Astrocyte of the hippocampus (primary cell): ENCODE measurements at regions not wholly inside any gene's neighbourhood (a gene's known extent, or its start where the extent isn't known, plus 50 kb on each side); places are given as distances from the start of the nearest gene placed in this dataset.
"Not testable (repeated sequence)": the region's sequence is repeated elsewhere in the genome, so short reads cannot be mapped to it uniquely, and the experiment has no call there.

ENCODE experiments used
- DNase-seq: peaks from one replicate; pipeline ENCODE4 v3.0.0; 2011; ENCODE audit warnings: low read depth, low spot score

DNA sequence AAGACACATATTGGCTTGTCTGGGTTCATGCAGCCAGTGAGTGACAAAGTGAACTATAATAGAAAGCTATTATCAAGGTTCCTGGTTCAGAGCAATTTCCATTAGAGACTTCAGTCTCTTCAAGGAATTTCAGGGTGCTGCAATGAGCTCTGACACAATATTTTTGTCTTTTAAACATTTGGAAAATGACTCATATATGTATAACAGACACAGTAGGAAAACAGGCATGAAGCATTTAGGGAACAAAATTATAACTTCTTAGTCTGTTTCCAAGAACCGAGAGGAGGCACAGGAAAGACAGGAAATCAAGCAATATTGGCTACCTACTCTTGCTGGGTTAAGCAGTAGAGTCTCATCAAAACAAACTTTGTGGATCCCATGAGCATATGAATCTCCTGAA is 170.4 kb downstream of the PTPRC start:
- DNase-seq = no peak

DNA sequence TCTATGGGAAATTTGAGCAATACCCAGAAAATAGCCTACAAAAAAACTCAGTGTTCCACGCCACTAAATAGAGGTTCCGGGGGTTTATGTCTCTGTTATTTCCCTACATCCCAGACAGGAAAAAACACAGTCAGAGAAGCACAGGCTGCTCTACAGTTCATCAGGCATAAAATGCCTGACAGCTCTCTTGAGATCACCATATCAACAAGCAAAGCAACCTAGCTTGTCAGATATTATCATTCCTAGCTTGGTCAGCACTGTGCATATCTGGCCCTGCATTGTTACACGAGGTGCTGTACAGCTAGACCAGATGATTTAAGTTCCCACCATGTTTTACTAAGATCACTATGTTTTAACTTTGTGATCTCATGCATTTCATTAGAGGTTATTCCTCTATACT is 172.6 kb downstream of the PTPRC start:
- no peak for DNase-seq

DNA sequence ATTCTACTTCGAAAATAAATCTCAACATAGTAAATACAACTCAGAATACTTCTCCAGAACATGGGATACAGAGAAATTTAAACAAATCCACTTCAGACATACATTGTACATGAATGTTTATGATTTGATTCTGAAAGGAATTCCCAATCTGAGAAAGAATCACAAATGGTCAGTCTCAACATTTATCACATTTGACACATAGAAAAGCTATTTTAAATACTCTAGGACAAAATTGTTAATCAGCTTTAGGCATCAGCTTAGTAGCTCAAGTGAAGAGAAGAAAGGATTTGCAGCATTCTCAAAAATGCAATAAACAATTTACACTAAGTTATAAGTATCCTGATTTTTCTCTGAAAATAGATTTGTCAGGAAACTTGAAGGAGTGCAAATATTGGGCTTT is 184.8 kb downstream of the PTPRC start:
- no peak for DNase-seq

DNA sequence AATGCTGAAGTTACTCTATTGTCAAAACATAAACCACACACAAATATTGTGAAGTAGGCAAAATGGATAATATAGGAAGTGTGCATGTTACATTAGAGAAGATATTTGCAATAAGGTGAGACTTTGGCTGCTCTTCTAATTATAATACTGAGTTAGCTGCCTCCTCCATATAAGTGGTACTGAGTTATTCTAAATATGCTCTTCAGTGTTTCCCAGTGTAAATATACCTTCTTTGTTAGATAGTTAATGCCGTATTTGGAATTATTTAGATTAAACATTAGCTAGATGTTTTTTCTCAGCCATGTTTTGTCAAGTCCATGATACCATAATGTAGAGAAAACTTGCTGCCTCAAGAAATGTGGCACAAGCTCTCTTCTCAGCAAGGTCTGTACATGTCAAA is 186.4 kb downstream of the PTPRC start:
- no peak for DNase-seq

DNA sequence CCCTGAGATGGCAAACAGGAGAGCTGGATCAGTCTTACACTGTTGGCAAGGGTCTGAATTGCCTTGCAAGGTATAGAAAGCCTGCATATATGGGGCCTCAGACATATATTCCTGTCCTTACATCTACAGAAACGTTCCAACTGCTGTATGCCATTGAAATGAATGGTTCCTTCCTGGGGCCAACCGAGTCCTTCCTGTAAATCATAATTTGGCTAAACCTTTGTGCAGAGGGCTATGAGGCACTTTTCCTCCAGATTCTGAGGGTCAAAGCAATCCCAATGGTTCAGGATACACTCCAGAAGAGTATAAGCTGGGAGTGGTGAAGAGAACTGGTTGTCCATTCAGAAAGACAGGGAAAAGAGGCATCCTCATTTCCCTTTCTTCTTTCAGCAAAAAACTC is 190.5 kb downstream of the PTPRC start:
- DNase-seq = no peak

DNA sequence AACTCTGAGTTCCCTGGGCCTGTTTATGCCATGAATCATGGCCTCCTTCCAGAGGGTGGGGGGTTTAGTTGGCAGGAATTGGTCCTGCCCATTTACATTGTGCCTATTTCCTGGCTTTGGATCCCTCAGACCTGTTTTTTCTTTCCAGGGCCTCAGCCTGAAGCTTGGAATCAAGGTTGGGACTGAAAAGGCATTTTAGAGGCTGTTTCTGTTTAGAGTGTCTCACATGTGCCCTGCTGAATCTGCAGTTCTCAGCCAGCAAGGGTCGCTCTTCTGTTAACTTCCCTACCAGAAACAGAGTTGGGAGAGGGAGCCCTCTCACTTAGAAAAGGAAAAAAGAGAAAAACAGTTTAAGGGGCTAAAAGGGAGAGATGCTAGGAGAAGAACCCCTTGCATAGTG is 191.1 kb downstream of the PTPRC start:
- peak; percentile 66 for DNase-seq

DNA sequence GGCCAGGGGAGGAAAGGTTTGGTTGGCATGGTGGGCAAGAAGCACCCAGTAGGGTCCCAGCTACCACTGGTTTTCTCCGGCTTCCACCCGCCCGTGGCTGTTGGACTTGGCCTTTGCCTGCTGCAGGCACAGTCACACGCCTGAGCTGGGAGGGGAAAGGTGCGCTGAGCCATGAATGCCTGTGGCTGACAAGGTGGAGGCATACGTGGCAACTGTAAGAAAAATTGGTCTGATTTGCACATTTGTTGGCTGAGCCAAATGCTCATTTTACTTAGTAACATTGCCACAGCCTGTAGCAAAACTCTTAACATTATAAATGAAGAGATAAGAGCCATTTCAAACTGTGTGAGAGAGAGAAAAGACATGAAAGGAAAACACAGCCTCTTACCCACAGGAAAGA is 191.6 kb downstream of the PTPRC start:
- peak; percentile 71 for DNase-seq

DNA sequence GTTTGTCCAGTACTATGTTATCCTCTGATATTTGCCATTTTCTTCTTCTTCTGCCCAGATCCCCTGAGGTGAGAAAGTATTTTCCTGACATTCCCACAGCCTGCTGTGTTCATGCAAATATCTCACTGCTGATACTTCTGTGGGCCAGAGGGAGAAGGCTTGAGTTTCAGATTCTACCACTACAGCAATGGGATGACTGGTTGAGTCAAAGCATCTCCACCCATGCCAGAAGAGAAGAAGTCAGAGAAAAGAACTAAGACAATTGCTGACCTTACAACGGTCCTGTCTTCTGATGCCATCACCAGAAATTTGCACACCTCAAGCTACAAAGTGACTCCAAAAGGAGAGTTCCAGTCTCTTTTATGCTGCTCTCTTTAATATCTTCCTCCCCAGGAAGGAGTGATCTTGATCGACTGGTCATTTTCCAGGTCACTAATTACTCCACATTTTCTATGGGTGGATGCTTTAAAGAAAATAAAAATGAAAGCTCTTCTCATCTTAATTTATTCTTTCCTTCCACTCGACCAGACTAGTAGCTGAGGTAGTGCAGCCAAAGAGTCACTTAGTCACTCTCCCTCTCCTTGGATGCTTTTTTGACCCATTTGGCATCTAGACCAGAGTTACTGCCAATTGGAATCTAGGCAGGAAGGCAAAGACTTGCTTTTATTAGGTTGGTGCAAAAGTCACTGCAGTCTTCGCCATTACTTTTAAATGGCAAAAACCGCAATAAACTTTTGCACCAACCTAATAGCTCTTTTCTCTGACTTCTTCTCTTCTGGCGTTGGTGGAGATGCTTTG is 195.1 kb downstream of the PTPRC start:
- DNase-seq = no peak

DNA sequence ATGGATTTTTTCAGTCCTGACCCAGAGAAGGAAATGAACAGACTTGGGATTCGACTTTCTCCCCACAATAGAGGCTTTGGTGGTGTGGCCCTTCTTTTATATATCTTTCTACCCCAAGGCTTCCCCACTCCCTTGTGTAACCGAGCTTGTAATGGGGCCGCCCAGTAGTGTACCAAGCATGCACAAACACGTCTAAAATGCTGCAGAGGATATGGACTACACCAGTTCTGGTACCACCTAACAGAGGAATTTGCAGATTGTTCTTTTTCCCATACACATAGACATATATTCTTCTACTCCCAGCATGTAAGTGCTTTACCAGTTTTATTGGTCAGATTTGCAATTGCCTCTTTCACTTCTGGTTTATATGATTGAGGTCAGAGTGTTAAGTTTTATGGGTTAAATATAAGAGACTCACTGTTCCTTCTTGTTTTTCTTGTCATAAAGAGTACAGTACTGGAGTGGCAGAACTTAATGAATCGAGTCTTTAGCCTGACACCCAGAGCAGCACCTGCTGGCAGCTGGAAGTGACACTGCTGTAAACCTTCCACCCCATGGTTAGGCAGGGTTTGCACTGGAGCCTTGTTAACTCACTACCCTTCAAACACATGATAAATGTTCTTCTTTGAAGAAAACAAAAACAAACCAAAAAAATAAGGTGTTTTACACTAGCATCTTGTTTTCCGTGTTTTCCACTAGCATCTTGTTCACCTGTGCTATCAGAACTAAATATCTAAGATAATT is 198.6 kb downstream of the PTPRC start:
- DNase-seq = no peak

DNA sequence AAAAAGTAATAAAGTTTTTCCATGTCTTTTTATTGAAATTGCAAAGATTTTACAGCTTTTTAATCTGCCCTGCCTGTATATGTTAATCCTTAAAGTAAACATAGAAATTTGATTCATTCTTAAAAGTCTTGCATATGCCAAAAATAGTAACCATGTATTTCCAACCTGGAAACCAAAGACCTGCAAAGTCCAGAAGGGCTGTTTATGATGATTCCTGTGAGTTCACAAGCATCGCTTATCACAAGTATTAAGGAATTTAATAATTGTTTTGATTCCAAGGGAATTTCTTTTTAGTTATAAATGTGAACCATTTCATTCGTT is 199.1 kb downstream of the PTPRC start:
- no peak for DNase-seq

DNA sequence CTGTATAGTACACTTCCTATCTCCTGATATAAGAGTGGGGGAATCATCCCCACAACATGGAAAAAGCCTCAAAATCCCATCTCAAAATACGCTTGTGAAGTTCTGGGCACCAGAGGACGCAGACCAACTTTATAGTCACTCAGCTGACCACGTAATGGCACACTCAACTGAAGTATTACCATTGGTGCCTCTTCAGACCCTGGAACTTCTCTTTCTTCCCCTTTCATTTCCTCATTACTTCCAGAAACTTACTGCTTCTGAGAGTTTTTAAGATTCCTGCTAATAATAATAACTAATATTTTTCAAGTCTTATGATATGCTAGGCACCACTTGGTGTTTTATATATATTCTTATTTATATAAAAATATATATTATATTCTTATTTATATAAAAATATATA is 202.6 kb downstream of the PTPRC start:
- no peak for DNase-seq

DNA sequence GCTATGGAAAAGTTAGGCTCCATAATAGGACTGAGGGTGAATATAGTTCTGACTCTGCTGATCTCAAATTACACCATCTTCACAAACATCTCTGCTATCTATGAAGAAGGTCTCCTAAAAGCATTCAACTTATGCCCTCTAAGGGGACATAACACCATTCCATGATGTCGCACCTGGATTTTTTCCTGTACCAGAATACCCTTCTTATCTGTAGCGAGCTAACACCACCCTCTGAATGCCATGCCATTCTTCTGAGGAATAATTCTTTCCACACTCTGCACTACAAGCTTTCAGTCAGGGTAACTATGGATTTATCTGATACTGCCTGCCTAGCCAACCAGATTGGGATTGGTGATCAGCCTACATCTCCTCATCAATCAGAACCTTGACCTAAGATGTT is 203.8 kb downstream of the PTPRC start:
- no peak for DNase-seq

DNA sequence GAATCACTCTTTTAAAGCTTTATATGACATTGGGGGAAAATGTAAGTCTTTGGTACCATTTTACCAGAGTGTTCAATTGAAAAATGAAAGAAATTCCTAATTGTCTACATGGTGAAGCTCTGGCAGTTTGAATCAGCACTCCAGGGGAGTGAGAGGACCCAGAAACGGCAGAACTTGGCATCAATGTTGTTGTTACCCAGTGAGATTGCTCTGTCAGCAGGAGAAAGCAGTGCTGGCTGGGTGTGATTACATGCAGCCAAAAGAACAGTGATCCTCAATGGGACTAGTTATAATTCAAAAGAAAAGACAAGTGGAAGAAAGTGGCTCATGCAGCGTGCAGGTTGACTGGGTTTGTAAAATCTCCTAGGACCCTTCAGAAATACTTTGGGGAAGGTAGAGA is 206.4 kb downstream of the PTPRC start:
- no peak for DNase-seq

DNA sequence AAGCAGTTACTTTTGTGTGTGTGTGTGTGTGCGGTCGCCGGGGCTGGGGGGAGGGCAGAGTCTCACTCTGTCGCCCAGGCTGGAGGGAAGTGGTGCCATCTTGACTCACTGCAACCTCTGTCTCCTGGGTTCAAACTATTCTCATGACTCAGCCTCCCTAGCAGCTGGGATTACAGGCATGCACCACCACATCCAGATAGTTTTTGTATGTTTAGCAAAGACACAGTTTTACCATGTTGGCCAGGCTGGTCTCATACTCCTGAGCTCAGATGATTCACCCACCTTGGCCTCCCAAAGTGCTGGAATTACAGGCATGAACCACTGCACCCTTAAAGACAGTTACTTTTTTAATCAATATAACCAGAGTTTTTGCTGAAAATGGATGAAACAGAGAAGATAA is 207.0 kb downstream of the PTPRC start:
- peak; percentile 27 for DNase-seq

DNA sequence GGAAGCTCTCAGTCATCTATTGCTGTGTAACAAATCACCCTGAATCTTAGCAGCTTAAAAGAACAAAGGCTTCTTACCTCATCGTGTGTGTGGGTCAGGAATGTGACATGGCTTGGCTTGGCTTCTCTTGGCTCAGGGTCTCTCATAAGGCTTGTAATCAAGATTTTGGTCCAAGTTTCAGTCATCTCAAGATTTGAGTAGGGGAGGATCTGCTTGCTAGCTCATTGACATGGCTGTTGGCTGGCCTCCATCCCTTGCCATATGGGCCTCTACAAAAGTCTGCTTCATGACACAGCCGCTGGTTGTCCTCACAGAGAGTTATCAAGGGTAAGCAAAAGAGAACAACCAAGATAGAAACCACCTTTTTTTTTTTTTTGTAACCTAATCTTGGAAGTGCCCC is 207.7 kb downstream of the PTPRC start:
- DNase-seq = no peak

DNA sequence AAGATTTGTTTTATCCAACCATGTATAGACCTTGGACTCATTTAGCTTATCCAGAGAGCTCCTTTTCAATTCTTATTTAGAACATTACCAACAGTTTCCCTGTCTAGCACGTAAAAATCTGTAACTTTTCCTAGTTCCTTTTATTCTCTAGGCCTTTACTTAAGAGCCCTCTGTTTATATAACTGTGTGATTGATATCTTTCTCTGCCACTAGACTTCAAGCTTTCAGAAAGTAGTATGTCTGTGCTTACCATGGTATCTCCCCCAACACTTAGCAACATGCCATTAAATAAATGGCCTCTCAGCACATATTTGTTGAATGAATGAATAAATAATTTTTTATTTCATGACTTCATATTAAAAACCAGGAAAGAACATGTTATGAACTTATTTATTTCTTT is 209.4 kb downstream of the PTPRC start:
- DNase-seq = no peak

DNA sequence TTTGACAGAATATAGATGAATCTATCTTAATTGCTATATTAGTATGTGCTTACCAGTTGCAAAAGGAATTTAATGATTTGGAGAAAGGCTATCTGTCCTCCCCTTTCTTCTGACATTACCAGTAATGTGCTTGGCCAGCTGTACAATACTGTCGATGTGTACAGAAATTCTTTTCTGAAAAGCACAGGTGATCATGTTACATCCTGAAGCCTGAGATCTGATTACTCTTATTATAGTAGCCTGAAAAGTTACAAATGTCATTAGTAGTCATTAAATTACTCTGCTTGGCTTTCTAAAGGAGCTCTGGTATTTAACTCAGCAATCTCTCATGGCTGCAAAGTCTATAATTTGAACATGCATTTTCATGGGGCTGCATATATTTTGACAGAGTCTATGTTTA is 209.8 kb downstream of the PTPRC start:
- no peak for DNase-seq

DNA sequence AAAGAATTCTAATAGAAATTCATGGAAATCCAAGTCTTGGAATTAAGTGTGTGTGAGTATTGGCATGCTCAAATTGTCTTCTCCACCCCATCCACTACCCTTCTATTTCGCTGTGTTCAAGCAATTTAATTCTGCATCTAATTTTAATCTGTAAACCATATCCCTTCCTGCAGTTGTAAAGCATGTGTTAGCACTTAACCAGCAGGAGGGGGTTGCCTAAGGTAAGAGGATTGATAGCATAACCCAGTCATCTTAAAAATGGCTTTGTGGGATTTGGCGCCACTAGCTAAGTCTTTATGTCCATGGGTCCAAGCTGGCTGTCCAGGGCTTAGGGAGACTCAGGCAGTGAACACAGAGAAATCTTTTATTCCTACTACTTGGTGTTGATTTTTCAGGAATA is 210.3 kb downstream of the PTPRC start:
- no peak for DNase-seq

DNA sequence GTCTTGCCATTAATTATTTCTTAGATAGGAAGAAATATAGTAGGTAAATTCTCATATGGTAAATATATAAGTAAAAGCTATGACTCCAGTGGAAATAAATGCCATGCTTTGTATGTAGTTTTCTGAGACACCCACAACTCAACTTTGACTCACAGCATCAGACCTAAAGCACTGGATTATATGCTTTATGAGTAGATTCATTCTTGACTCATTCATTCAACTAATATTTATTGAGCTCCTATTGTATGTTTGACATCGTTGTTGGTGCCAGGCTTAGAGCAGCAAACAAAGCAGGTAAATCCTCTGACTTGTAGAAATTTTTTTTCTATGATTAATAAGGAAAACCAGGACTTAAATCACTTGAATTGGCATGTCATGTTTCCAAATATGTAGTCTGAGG is 211.4 kb downstream of the PTPRC start:
- DNase-seq = no peak

DNA sequence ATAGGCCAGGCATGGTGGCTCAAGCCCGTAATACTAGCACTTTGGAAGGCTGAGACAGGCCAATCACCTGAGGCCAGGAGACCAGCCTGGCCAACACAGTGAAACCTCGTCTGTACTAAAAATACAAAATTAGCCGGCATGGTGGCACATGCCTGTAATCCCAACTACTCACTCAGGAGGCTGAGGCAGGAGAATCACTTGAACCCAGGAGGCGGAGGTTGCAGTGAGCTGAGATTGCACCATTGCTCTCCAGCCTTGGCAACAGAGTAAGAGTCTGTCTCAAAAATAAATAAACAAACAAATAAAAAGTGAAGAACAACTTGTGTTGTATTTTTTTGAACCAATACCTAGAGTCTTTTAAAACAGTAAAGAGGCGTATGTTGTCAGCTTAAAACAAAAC is 212.1 kb downstream of the PTPRC start:
- not testable (repeated sequence) for DNase-seq

DNA sequence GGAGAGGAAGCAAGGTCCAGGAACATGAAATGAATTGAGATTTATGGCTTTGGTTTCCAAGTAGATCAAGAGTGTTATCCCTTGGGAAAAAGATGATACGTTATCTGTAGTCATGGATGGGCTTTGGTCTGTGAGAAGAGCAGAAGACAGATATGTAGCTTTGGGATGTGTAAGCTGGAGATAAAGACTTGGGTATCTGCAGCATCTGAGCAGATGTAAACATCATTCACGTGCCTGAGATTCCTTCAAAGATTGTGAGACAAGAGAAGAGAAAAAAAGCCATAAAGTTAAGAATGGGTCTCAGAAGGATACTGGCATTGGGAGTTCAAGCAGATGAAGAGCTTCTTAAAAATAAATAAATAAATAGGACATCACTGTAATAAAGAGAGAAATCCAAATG is 217.8 kb downstream of the PTPRC start:
- DNase-seq = no peak

DNA sequence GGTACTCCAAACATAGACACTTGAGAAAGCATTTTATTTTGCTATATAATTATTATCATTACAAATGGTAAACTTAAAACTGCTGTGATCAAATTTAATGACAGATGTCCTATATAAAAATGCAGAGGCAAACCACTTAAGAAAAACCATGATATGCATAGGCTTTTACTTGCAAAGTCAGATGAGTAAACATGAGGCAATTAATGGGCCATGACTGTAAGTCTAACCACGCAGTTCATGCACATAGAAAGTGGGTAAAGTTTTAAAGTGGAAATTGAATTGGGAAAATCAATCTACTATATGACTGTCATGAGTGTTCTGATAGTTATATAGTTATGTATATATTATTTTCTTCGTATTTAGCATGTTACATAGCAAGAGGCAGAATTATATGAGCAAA is 219.2 kb downstream of the PTPRC start:
- DNase-seq = no peak

DNA sequence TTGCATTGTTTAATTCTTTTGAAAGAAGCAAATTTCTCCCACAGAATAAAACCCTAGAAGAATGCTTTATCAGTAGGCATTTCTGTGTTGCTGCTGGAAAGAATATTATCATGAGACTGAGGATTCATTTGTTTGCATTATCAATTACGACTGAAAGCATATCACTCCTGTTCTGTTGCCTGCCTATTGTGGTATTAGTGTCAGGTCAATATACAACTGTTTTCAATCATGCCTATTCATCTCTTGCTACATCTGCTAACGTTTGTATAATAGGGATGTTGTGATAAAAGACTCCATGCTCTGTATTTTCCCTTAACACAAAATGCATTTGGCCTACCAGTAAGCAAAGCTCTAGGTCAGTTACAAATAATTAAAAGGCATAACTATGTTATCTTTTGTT is 221.5 kb downstream of the PTPRC start:
- no peak for DNase-seq

DNA sequence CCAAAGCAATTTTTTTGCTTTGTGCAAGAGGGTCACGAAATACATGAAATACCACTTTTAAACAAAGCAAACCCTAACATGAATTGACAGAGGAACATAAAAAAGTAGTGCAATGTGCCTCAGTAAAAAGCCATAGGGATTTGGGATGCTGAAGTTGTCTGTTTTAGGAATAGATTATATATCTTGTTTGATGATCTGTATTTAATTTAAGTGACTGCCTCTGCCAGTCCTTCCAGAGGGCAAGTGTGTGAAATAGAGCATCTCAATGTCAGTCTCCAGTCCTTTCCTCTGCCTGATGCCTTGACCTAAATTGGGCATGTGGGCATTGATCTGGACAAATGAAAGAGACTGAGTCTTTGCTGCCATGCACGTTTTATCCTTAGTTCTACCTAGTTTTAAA is 222.8 kb downstream of the PTPRC start:
- DNase-seq = no peak
